Muscle of arm (tissue), 1 donor: ENCODE measurements at regions not wholly inside any gene's neighbourhood (a gene's known extent, or its start where the extent isn't known, plus 50 kb on each side); places are given as distances from the start of the nearest gene placed in this dataset.
A peak's percentile ranks its signal among the peaks of the same experiment; 100 is the strongest.
"Not testable (repeated sequence)": the region's sequence is repeated elsewhere in the genome, so short reads cannot be mapped to it uniquely, and the experiment has no call there.

Experiments used
- DNase-seq: peaks from one replicate; pipeline ENCODE4 v3.0.0-alpha.2; 2013

GRCh38 chr13:104567114-104567513 lies 1500.9 kb upstream of the SLC10A2 start:
- DNase-seq = no peak

- DNase-seq = no peak
These were observed 1499.7 kb upstream of the SLC10A2 start for GRCh38 chr13:104565888-104566287.

- no peak for DNase-seq
These were observed 1487.7 kb upstream of the SLC10A2 start for GRCh38 chr13:104553896-104554295.

- DNase-seq = no peak
These were observed 1487.0 kb upstream of the SLC10A2 start for GRCh38 chr13:104553186-104553585.

GRCh38 chr13:104534847-104535246 lies 1468.6 kb upstream of the SLC10A2 start:
- no peak for DNase-seq

GRCh38 chr13:104532132-104532531 lies 1465.9 kb upstream of the SLC10A2 start:
- no peak for DNase-seq

GRCh38 chr13:104530741-104531140 lies 1464.5 kb upstream of the SLC10A2 start:
- DNase-seq = no peak

- DNase-seq = no peak
These were observed 1460.3 kb upstream of the SLC10A2 start for GRCh38 chr13:104526561-104526960.

GRCh38 chr13:104525467-104525866 lies 1459.2 kb upstream of the SLC10A2 start:
- no peak for DNase-seq

- DNase-seq = no peak
These were observed 1456.2 kb upstream of the SLC10A2 start for GRCh38 chr13:104522235-104523072.

- no peak for DNase-seq
These were observed 1444.2 kb upstream of the SLC10A2 start for GRCh38 chr13:104510422-104510821.

GRCh38 chr13:104493502-104493901 lies 1427.3 kb upstream of the SLC10A2 start:
- not testable (repeated sequence) for DNase-seq

- DNase-seq = no peak
These were observed 1425.7 kb upstream of the SLC10A2 start for GRCh38 chr13:104491916-104492315.

GRCh38 chr13:104487006-104487405 lies 1420.8 kb upstream of the SLC10A2 start:
- DNase-seq = peak; percentile 1

- no peak for DNase-seq
These were observed 1419.4 kb upstream of the SLC10A2 start for GRCh38 chr13:104485571-104485970.

- no peak for DNase-seq
These were observed 1417.4 kb upstream of the SLC10A2 start for GRCh38 chr13:104483631-104484030.

GRCh38 chr13:104477261-104477660 lies 1411.0 kb upstream of the SLC10A2 start:
- DNase-seq = no peak

- no peak for DNase-seq
These were observed 1407.7 kb upstream of the SLC10A2 start for GRCh38 chr13:104473936-104474335.

GRCh38 chr13:104466016-104466415 lies 1399.8 kb upstream of the SLC10A2 start:
- DNase-seq = no peak

GRCh38 chr13:104461049-104461448 lies 1394.8 kb upstream of the SLC10A2 start:
- DNase-seq = no peak

GRCh38 chr13:104460554-104460953 lies 1394.3 kb upstream of the SLC10A2 start:
- no peak for DNase-seq

GRCh38 chr13:104450006-104450405 lies 1383.8 kb upstream of the SLC10A2 start:
- no peak for DNase-seq

GRCh38 chr13:104447348-104447747 lies 1381.1 kb upstream of the SLC10A2 start:
- no peak for DNase-seq

GRCh38 chr13:104442536-104442935 lies 1376.3 kb upstream of the SLC10A2 start:
- DNase-seq = no peak
